GM21526 (cell line): ENCODE measurements at regions not wholly inside any gene's neighbourhood (a gene's known extent, or its start where the extent isn't known, plus 50 kb on each side); places are given as distances from the start of the nearest gene placed in this dataset.
A peak's percentile ranks its signal among the peaks of the same experiment; 100 is the strongest.

Experiments
- ATAC-seq: cut with Tn5 transposase; IDR thresholded peaks from one replicate; pipeline ENCODE4 v1.9.1; 2021; ENCODE audit warnings: moderate library complexity; ENCODE audit not compliant: unreplicated experiment, low FRiP score

DNA sequence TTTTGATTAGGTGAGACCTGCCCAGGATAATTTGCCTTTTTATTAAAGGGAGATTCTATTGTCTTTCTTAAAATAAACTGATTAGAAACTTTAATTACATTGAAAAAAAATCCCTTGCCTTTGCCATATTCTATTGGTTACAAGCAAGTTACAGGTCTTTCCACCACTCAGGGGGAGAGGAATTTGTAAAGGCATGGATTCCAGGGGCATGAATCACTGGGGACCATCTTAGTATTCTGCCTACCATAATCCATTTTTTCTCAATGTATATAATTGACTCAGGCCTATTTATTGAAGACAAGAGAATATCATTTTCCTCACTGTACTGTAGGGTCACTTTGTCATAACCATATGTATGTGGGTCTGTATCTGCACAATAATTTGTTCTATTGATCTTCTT, 124.3 kb upstream of the PDE4B start:
- ATAC-seq, result no peak

DNA sequence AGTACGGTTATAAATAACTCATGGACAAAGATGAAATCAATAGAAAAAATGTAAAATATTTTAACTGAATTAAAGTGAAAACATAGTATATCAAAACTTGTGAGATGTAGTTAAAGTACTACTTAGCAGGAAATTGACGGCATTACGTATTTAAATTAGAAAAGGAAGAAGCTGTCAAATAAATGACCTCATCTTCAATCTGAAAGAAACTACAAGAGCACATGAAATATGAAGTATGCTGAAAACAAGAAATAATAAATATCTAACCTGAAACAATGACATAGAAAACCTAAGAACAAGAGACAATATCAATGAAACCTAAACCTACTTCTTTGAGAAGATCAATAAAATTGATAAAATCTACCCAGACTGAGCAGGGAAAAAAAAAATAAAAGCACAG, 122.2 kb upstream of the PDE4B start:
- no peak for ATAC-seq

GRCh38 chr1:65674522-65674921, 118.2 kb upstream of the PDE4B start:
- ATAC-seq, result no peak

DNA sequence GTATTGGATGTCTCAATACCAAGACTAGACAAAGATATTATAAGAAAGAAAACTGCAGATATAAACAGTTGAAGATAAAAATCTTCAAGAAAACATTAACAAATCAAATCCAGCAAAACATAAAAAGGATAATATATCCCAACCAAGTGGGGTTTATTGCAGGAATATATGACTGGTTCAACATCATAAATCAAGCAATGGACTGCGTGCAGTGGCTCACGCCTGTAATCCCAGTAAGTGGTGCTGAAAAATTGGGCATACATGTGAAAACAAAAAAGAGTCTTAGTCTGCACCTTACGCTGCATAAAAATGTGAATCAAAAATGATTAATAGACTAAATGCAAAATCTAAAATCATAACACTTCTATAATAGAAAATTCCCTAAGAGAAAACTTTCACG, 112.9 kb upstream of the PDE4B start:
- no peak for ATAC-seq

DNA sequence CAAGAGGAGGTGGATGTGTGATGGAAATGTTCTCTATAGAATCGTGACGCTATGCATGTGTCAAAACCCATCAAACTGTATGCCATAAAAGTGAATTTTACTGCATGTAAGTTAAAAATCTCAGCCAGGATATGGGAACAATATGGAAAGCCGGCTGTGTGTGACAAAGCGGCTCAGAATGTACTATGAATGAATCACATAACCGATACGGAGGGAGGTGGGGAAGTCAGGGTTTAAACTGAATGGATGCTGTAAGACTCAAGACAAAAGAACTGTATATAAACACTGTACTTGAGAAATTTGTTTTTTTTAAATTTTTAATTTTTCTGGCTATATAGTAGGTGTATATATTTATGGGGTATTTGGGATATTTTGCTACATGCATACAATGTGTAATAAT, 111.6 kb upstream of the PDE4B start:
- ATAC-seq, result no peak

GRCh38 chr1:65687428-65688214, 105.1 kb upstream of the PDE4B start:
- ATAC-seq, result peak; percentile 97

DNA sequence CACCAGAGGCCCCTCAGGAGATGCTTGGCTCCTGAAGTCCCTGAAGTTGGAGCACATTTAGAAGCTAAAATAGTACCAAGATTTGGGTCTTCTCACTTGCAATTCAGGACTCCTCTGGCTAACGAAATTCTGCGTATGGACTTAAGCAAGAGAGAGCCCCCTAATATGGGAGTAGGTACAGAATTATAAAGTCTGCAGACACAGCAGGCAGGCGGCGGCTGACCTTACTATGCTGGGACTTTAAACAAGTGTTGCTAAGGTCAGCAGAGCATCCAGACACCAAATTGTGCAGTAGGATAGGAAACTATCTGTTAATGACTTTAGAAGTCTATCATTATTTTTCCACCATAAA, 104.5 kb upstream of the PDE4B start:
- no peak for ATAC-seq

DNA sequence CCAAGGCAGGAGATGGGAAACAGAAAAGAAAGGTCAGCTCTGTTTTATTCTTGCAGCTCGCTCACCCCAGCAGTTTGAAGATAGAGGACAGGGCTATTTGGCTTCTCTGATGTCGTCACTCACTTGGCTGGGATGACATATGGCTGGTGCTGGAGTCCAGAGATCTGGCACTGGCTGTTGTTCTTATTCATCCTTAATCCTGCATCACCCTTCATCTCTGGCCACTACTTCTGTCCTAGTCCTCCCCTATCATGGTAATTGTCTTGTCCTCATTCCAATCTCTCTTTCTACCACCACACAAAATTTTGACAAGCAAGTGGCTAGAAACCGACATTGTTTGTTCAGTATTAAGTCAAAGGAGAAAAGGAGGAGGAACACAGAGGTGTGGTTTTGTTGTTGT, 103.8 kb upstream of the PDE4B start:
- no peak for ATAC-seq

DNA sequence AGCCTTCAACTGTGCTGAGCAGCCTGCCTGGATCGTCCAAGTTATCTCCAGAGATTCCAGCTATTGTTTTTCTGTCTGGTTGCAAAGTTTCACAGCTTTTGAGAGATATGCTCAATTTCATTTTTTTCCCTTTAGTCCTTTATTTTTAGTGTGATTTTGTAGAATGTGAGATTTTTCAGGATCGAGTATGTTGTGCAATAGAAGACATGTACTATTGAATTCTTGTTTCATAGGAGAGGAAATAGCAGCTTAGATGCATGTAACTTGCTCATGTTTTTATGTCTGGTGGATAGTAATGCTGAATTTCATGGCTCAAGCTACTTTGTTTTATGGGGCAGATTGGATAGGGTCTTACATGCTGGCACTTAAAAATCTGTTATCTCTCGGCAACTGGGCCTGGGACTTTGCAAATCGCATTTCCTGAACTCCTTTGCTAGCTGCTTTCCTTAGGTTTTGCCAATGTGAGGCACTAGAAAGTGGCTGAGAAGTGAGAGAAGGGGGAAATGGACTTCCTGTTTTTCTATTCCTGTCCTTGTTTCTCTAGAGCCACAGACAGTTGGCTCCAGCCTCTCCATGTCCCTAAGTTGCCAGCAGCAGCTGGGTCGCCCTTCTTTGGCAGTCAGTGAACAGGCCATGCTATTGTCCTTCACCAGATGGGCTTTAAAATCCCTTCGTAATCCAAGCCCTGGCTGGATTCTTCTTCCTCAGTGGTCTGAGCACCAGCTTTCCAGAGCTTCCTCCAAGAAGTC, 101.4 kb upstream of the PDE4B start:
- no peak for ATAC-seq

- ATAC-seq, result no peak
Measured at GRCh38 chr1:65691972-65692371, 100.7 kb upstream of the PDE4B start.

DNA sequence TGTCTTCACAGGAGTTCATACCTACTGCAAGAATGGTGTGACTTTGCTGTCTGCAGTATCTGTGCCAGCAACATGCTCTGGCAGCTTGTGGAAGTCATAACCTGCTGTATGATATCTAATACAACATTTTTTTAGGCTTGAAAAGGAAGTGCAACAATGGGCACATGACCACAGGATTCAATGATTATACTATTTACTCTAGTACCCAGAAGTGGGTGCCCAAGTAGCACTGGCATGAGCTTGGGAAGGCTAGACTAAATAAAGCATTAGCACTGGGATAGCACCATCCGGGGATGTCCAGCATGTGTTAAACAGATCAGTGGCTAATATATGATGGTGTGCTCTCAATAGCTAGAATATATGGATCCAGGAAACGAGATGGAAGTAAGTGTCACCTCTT, 98.6 kb upstream of the PDE4B start:
- no peak for ATAC-seq

- no peak for ATAC-seq
Measured at GRCh38 chr1:65694933-65695332, 97.8 kb upstream of the PDE4B start.

- ATAC-seq, result no peak
Measured at GRCh38 chr1:65698590-65698989, 94.1 kb upstream of the PDE4B start.

GRCh38 chr1:65703853-65704252, 88.8 kb upstream of the PDE4B start:
- peak; percentile 46 for ATAC-seq

DNA sequence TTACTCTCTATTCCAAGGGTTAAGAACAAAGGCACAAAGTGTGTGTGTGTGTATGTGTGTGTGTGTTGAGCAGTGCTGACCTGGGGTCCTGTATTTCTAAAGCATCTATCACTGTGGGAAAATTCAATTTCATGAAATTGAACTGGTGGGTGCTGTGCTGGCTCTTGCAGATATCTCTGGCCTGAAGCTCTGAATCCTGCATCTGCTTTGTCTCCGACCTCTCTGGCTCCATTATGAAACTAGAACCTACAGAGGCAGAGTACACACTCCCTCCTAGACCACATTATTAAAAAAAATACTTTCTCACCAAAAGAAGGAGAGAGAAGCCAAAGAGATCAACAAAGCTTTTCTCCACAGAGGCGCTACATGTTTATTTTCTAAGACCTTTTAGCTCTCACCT, 88.4 kb upstream of the PDE4B start:
- no peak for ATAC-seq

DNA sequence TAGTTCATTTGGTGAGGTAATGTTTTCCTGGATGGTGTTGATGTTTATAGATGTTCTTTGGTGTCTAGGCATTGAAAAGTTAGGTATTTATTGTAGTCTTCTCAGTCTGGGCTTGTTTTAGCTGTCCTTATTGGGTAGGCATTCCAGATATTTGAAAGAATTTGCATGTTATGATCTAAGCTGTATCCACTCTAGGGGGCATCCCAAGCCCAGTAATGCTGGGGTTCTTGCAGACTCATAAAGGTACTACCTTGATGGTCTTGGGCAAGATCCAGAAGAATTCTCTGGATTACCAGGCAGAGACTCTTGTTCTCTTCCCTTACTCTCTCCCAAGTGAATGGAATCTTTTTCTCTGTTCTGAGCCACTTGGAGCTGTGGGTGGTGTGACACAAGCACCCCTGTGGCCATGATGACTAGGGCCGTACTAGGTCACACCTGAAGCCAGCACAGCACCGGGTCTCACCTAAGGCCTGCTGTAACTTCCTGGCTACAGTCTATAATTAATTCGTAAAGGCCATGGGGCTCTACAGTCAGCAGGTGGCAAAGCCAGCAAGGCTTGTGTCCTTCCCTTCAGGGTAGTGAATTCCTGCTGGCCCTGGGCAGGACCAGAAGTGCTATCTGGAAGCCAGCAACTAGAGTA, 74.8 kb upstream of the PDE4B start:
- ATAC-seq, result no peak

DNA sequence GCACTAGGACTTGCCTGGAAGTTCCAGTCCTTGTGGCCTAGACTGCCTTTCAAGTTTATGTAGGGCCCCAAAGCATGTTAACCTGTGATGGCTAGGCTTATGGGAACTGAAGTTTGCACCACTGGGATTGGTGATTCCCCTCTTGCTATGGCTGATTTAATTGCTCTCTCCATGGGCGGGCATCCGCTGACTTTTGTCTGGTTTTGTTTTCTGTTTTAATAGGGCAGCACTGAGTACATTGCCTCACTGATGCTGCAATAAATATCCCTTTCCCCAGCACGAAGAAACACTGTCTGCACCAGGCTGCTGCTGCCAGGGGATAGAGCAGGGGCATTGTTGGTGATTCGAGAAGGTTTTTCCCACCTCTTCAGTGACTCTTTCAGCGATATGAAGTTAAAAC, 73.3 kb upstream of the PDE4B start:
- ATAC-seq, result no peak

DNA sequence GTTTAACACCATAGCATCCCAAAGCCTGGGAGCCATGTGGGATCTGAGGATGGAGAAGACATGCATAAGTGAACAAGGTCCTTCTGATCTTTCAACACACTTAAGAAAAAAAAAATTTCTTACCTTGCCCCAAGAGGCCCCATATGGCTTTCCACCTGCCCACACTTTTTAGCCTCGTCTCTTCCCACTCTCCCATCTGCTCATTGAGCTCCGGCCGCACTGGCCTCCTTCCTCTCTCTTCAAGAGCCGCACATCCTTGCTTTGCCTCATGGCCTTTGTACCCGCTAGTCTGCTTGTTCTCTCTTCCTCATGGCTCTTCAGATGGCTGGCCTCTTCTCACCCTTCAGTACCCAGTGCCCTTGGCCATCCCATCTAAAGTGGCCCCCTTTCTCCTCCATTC, 70.2 kb upstream of the PDE4B start:
- ATAC-seq, result no peak

- ATAC-seq, result no peak
Measured at GRCh38 chr1:65724151-65724550, 68.5 kb upstream of the PDE4B start.

DNA sequence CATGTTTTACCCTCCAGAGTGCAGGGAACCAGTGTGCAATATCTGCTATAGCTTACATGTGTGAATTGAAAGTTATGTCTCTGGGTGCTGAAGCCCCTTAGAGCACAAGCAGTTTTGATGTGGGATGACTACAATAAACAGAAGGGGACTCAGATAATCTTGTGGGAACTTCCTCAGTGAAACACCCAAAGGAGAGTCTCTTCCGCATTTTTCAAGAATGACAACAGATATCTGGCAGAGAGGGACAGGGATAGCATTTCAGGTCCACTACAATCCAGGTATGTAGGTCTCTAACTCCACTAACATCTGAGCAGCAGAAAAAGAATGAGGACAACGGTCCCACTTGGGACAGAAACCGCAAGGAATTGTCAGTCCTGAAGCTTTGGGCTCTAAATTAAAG, 67.6 kb upstream of the PDE4B start:
- no peak for ATAC-seq

DNA sequence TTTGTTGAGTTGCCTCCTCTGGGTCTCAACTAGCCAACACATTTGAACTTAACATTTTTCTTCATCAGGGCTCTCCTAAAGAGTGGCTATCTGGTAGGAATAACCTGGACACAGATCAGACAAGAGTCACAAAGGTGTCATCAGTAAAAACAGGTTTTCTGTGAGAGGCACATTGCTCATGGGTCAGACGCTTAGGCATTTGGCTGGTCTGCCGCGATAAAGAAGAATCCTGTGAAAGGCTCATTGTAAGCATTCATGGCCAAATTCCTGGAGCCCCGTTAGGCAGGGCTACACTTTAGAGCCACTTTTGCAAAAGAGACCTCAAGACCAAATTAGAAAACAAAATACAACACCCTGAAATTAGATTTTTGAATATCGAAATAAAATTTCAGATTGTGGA, 64.2 kb upstream of the PDE4B start:
- no peak for ATAC-seq

- no peak for ATAC-seq
Measured at GRCh38 chr1:65729259-65729658, 63.4 kb upstream of the PDE4B start.
